IMR-90 (cell line): ENCODE measurements at regions not wholly inside any gene's neighbourhood (a gene's known extent, or its start where the extent isn't known, plus 50 kb on each side); places are given as distances from the start of the nearest gene placed in this dataset.
A peak's percentile ranks its signal among the peaks of the same experiment; 100 is the strongest.

Source experiments
- ATAC-seq: fragments of 200-7000 bp; cut with Tn5 transposase; 2 replicates; pipeline ENCODE4 v1.9.1; 2020; ENCODE audit warnings: low read depth, mild to moderate bottlenecking, moderate library complexity
- BruUV-seq: library from RNA; stranded (reverse); fragments of 400-500 nt; replicated peaks from 2 replicates; lab custom pipeline; 2021; lab: Mats Ljungman, UMichigan
- CTCF ChIA-PET: fragments of 300-600 bp; formaldehyde crosslinking; extraction: SDS; loops from one replicate; lab custom pipeline; 2021; ENCODE audit warnings: antibody characterized with exemption; lab: Yijun Ruan, JAX
- POLR2A ChIA-PET: fragments of 300-600 bp; sonication (Branson Sonifier 250); formaldehyde crosslinking; loops from one replicate; lab custom pipeline; 2022; ENCODE audit warnings: antibody characterized with exemption; ENCODE audit not compliant: unreplicated experiment; lab: Charles Lee
- DNase-seq: peaks from one replicate; pipeline ENCODE4 v3.0.0; 2013
- H2AFZ ChIP-seq: replicated peaks from 2 replicates; pipeline ENCODE3; 2013; ENCODE audit warnings: low read length, mild to moderate bottlenecking; ENCODE audit not compliant: poor library complexity
- H2AK5ac ChIP-seq: 2 replicates; pipeline ENCODE4 v1.6.1; 2013; ENCODE audit warnings: low read depth, low read length, inconsistent platforms
- H2AK9ac ChIP-seq: replicated peaks from 2 replicates; pipeline ENCODE3; 2013; ENCODE audit warnings: mild to moderate bottlenecking, low read depth, low read length, moderate library complexity; ENCODE audit not compliant: poor library complexity
- H2BK120ac ChIP-seq: 2 replicates; pipeline ENCODE4 v1.6.1; 2013; ENCODE audit warnings: low read depth, low read length, inconsistent platforms
- H2BK15ac ChIP-seq: 3 replicates; pipeline ENCODE4 v1.6.1; 2013; ENCODE audit warnings: low read depth, low read length, inconsistent platforms
- H2BK20ac ChIP-seq: 2 replicates; pipeline ENCODE4 v1.6.1; 2013; ENCODE audit warnings: low read depth, mild to moderate bottlenecking, inconsistent platforms, low read length, moderate library complexity
- H2BK5ac ChIP-seq: 2 replicates; pipeline ENCODE4 v1.6.1; 2013; ENCODE audit warnings: mild to moderate bottlenecking, low read depth, low read length, inconsistent platforms; ENCODE audit not compliant: poor library complexity, severe bottlenecking
- H3K14ac ChIP-seq: replicated peaks from 2 replicates; pipeline ENCODE4 v1.6.1; 2013; ENCODE audit warnings: low read depth, low read length, inconsistent platforms
- H3K18ac ChIP-seq: 2 replicates; pipeline ENCODE4 v1.6.1; 2013; ENCODE audit warnings: low read depth, low read length, control low read depth
- H3K23ac ChIP-seq: 2 replicates; pipeline ENCODE4 v1.6.1; 2013; ENCODE audit warnings: low read depth, low read length, inconsistent platforms
- H3K27ac ChIP-seq: 2 replicates; pipeline ENCODE4 v1.5.1; 2013; ENCODE audit warnings: mild to moderate bottlenecking, control low read depth, low read length; ENCODE audit not compliant: insufficient read depth
- H3K27me3 ChIP-seq: 2 replicates; pipeline ENCODE4 v1.6.1; 2013; ENCODE audit warnings: low read length; ENCODE audit not compliant: control insufficient read depth, insufficient read depth
- H3K36me3 ChIP-seq: 2 replicates; pipeline ENCODE4 v1.6.1; 2013; ENCODE audit warnings: low read length, mixed read lengths; ENCODE audit not compliant: control insufficient read depth, insufficient read depth
- H3K4ac ChIP-seq: 2 replicates; pipeline ENCODE4 v1.6.1; 2013; ENCODE audit warnings: low read depth, low read length, inconsistent platforms
- H3K4me1 ChIP-seq: 2 replicates; pipeline ENCODE4 v1.6.1; 2013; ENCODE audit warnings: low read length, mixed read lengths; ENCODE audit not compliant: control insufficient read depth, insufficient read depth
- H3K4me2 ChIP-seq: 2 replicates; pipeline ENCODE4 v1.6.1; 2013; ENCODE audit warnings: low read depth, mild to moderate bottlenecking, control low read depth, low read length, moderate library complexity
- H3K4me3 ChIP-seq: 2 replicates; pipeline ENCODE4 v1.5.1; 2013; ENCODE audit warnings: low read depth, mild to moderate bottlenecking, control low read depth, low read length, moderate library complexity; ENCODE audit not compliant: insufficient read depth
- H3K56ac ChIP-seq: 2 replicates; pipeline ENCODE4 v1.6.1; 2013; ENCODE audit warnings: low read length, inconsistent platforms; ENCODE audit not compliant: insufficient read depth; ENCODE audit errors: extremely low read depth
- H3K79me1 ChIP-seq, 2 experiments: 2 replicates each; pipeline ENCODE4 v1.6.1; 2013; ENCODE audit warnings: low read length in 2 of 2, inconsistent platforms in 1 of 2, low read depth in 1 of 2
- H3K9ac ChIP-seq: 2 replicates; pipeline ENCODE4 v1.6.1; 2013; ENCODE audit warnings: low read depth, low read length, control low read depth
- H3K9me1 ChIP-seq: 2 replicates; pipeline ENCODE4 v1.6.1; 2013; ENCODE audit warnings: low read length, inconsistent platforms; ENCODE audit not compliant: insufficient read depth
- H3K9me3 ChIP-seq: 2 replicates; pipeline ENCODE4 v1.6.1; 2013; ENCODE audit warnings: low read length; ENCODE audit not compliant: control insufficient read depth, insufficient read depth
- H4K20me1 ChIP-seq: 2 replicates; pipeline ENCODE4 v1.6.1; 2013; ENCODE audit warnings: low read length, inconsistent platforms; ENCODE audit not compliant: insufficient read depth
- H4K5ac ChIP-seq: 2 replicates; pipeline ENCODE4 v1.6.1; 2013; ENCODE audit warnings: mild to moderate bottlenecking, low read depth, low read length, control low read depth
- H4K8ac ChIP-seq, 2 experiments: 2 replicates each; pipeline ENCODE4 v1.6.1; 2013; ENCODE audit warnings: low read depth in 2 of 2, low read length in 2 of 2, control low read depth in 1 of 2, inconsistent platforms in 1 of 2
- H4K91ac ChIP-seq: 2 replicates; pipeline ENCODE4 v1.6.1; 2013; ENCODE audit warnings: low read depth, low read length, inconsistent platforms; ENCODE audit not compliant: insufficient read depth
- BHLHE40 ChIP-seq: fragments of 150-350 bp; IDR thresholded peaks from 2 replicates; pipeline ENCODE4 v1.6.1; 2016; ENCODE audit warnings: mild to moderate bottlenecking, low read depth, low read length
- CEBPB ChIP-seq: IDR thresholded peaks from 2 replicates; pipeline ENCODE4 v1.6.1; 2012; ENCODE audit warnings: low read depth, low read length, improper control_type of control experiment
- CHD1 ChIP-seq: IDR thresholded peaks from 2 replicates; pipeline ENCODE4 v1.6.1; 2012; ENCODE audit warnings: low read depth, low read length, improper control_type of control experiment
- MAFK ChIP-seq: IDR thresholded peaks from 2 replicates; pipeline ENCODE4 v1.6.1; 2012; ENCODE audit warnings: low read depth, low read length, improper control_type of control experiment
- MAZ ChIP-seq: IDR thresholded peaks from 2 replicates; pipeline ENCODE4 v1.6.1; 2012; ENCODE audit warnings: low read depth, mild to moderate bottlenecking, low read length, improper control_type of control experiment, moderate library complexity, borderline replicate concordance
- MXI1 ChIP-seq: IDR thresholded peaks from 2 replicates; pipeline ENCODE4 v1.6.1; 2012; ENCODE audit warnings: low read depth, mild to moderate bottlenecking, low read length, moderate library complexity, borderline replicate concordance
- RAD21 ChIP-seq: IDR thresholded peaks from 2 replicates; pipeline ENCODE4 v1.6.1; 2012; ENCODE audit warnings: low read length, improper control_type of control experiment
- RCOR1 ChIP-seq: IDR thresholded peaks from 2 replicates; pipeline ENCODE4 v1.6.1; 2012; ENCODE audit warnings: mild to moderate bottlenecking, low read length, improper control_type of control experiment; ENCODE audit not compliant: insufficient replicate concordance
- RFX5 ChIP-seq: IDR thresholded peaks from 2 replicates; pipeline ENCODE4 v1.8.0; 2012; ENCODE audit warnings: low read depth, mild to moderate bottlenecking, low read length, moderate library complexity
- SMC3 ChIP-seq: fragments of 150-350 bp; IDR thresholded peaks from 2 replicates; pipeline ENCODE4 v1.6.1; 2016; ENCODE audit warnings: low read depth, mild to moderate bottlenecking, antibody characterized with exemption, low read length, moderate library complexity
- WGBS, 2 experiments: methylation state at CpG; one replicate each; pipeline versions ENCODE4 v1.1.5 to v1.1.7; 2013; ENCODE audit warnings: missing lambda C conversion rate in 2 of 2; ENCODE audit not compliant: insufficient read length in 1 of 2; ENCODE audit errors: extremely low coverage in 2 of 2; 5-methylcytosine and 5-hydroxymethylcytosine counted together
- dilution Hi-C: fragments of 300-500 bp; cut with HindIII; formaldehyde crosslinking; loops from one replicate; pipeline ENCODE4 v1.14.3; 2018; ENCODE audit warnings: low sequenced_read_pairs; ENCODE audit not compliant: unreplicated experiment
- in situ Hi-C: fragments of 300-500 bp; cut with MboI; formaldehyde crosslinking; loops from 3 replicates; pipeline ENCODE4 v1.14.3; 2019; ENCODE audit warnings: low sequenced_read_pairs, inconsistent platforms, mixed read lengths
- intact Hi-C: fragments of 100-400 bp; cut with micrococcal nuclease; formaldehyde crosslinking; loops from 2 replicates; pipeline ENCODE4 v1.10.0; 2022
- TF ChIP-seq, protein P1 (sequence below): fragments of 150-350 bp; IDR thresholded peaks from 2 replicates; pipeline ENCODE4 v1.6.1; 2017; ENCODE audit warnings: mild to moderate bottlenecking, antibody characterized with exemption, low read length, low read depth

DNA sequence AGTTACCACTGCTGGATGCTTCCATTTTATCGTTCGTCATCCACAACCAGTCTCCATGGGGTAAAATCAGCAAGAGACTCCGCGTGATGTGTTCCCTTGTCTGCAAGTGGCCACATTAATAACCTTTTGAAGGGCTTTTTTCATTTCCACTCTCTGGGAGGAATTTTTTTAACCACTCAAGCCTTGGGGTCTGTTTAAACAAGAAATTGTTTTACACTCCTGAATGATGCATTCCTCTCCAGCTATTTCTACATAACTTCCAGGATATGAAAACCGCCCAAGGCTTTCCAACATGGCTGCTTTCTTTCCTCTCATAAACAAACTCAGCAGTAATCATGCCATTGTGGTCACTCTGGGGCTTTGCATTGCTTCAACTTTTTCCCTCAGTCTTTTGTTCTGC, 217.2 kb upstream of the DAPK1 start:
- intact Hi-C loops (loop anchor here (5.0 kb wide), 1 partner anchor 88 kb away; no protein-coding TSS in a partner anchor), in situ Hi-C loops (no loop called here), dilution Hi-C loops (no loop called here)
- Histone ChIP-seq H3K4ac (peak overlapping the region; percentile 88), H4K8ac (peak overlapping the region; percentile 74 to 86), H3K4me2 (peak overlapping the region; percentile 25; the same call in 1 of the 2 replicates), H2BK120ac (peak overlapping the region; percentile 86), H2BK15ac (peak overlapping the region; percentile 84; the same call in 2 of the 3 replicates), H3K14ac (peak overlapping the region; percentile 90), H2AFZ (no peak overlapping the region), H4K5ac (peak overlapping the region; percentile 95), H3K56ac (peak overlapping the region; percentile 80; the same call in 1 of the 2 replicates), H2BK5ac (peak overlapping the region; percentile 82), H3K4me1 (peaks cover 31% of the 10 kb centered on the region), H3K27me3 (no peaks in the 10 kb centered on the region), H2AK9ac (no peak overlapping the region), H2BK20ac (peak overlapping the region; percentile 92), H3K23ac (peak overlapping the region; percentile 51; the same call in 1 of the 2 replicates), H3K4me3 (no peak overlapping the region), H4K91ac (peak overlapping the region; percentile 89), H3K9ac (no peak overlapping the region), H2AK5ac (peak overlapping the region; percentile 93; the same call in 1 of the 2 replicates), H3K36me3 (no peaks in the 10 kb centered on the region), H4K20me1 (no peaks in the 10 kb centered on the region), H3K27ac (peak overlapping the region; percentile 95), H3K18ac (peak overlapping the region; percentile 90), H3K9me3 (peaks cover 2% of the 10 kb centered on the region), H3K9me1 (peaks cover 14% of the 10 kb centered on the region), H3K79me1 (no peaks in the 10 kb centered on the region)
- ChIA-PET CTCF (no interaction called here), POLR2A (no interaction called here)
- DNase-seq (peak; percentile 92), ATAC-seq (peak; percentile 71)
- no TSS peak for BruUV-seq
- TF ChIP-seq RFX5 (no peak), RAD21 (no peak), CHD1 (no peak), BHLHE40 (0 out of 2 replicates have a peak, but pooled peaks have one; percentile 4), CEBPB (peak; percentile 66), SMC3 (no peak), RCOR1 (no peak), MAFK (no peak; the same call in 1 of the 2 replicates), MAZ (no peak), MXI1 (no peak)
- TF ChIP-seq, protein P1, sequence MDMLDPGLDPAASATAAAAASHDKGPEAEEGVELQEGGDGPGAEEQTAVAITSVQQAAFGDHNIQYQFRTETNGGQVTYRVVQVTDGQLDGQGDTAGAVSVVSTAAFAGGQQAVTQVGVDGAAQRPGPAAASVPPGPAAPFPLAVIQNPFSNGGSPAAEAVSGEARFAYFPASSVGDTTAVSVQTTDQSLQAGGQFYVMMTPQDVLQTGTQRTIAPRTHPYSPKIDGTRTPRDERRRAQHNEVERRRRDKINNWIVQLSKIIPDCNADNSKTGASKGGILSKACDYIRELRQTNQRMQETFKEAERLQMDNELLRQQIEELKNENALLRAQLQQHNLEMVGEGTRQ = peak; percentile 72
- WGBS, 2 experiments = 71% methylated on average over 1 of the region's 5 CpGs; no CpG with 5 or more reads in 1 of the 2 experiments
